ENCODE measurements at regions not wholly inside any gene's neighbourhood (a gene's known extent, or its start where the extent isn't known, plus 50 kb on each side); places are given as distances from the start of the nearest gene placed in this dataset.

DNA sequence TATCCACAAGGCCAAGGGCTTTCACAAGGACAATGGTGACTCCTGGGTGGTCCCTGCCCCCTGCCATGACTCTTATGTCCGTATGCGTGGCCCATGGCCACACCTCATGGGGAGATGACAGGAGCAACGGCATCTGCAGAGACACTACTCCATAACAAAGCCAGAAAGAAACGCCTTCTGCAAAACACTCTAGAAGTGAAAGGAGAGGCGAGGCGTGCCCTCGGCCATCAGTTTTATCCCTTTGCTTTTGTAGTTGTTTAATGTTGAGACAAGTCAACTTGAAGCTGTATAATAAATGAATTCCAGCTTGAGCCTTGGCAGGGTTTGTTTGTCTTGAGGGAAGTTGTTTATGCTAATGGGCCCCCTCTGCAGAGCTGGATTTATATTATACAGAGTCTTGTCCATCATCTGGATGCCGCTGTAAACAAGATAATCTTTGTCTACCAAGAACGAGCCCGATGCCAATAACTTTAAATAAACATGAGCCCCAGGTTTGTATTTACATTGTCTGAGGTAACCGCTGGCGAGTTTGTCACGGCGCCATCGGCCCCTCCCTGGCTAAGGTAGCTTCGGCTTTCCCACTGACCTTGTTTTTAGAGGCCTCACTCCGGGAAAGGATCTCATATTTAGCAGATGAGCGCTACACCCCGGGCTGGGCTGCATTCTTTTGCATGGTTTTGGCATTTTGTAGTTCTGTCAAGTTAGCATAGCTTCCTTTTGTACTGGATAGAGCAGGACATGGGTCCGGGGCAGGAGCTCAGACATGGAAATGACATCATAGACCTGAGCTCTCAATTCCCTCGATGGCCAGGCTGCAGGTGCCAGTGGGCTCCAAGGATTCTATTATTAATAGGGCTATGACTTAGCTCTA, 165.3 kb downstream of the ERCC6L2 start:
- peaks cover 8% of the 10 kb centered on the region for H3K9me3 ChIP-seq (ENCODE audit: low read length)
- H2AFZ ChIP-seq (ENCODE audit: low read depth, low read length), result no peak overlapping the region
- H3K4me3 ChIP-seq (ENCODE audit: low read length), result no peak overlapping the region
- H3K36me3 ChIP-seq (ENCODE audit: insufficient read depth, low read length), result no peaks in the 10 kb centered on the region
- peaks cover 8% of the 10 kb centered on the region for H3K4me1 ChIP-seq (ENCODE audit: insufficient read depth, low read length)
- no peaks in the 10 kb centered on the region for H3K27me3 ChIP-seq (ENCODE audit: insufficient read depth, low read length)

DNA sequence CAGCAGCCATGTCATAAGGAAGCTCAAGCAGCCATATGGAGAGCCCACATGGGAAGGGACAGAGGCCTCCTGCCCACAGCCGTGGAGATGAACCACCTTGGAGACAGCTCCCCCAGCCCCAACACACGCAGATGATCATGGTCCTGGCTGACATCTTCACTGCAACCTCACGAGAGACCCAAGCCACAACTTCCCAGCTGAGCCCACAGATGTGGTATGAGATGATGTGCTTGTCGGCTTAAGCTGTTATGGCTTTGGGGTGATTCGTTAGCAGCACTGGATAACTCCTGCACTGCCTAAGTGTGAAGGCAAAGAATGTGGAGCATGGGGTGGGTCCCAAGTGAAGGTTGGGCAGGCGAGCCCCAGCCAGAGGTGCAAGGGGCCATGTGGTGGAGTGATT, 163.4 kb downstream of the ERCC6L2 start:
- no peak overlapping the region for H2AFZ ChIP-seq (ENCODE audit: low read depth, low read length)
- H3K4me1 ChIP-seq (ENCODE audit: insufficient read depth, low read length), result peaks cover 8% of the 10 kb centered on the region
- peaks cover 19% of the 10 kb centered on the region for H3K9me3 ChIP-seq (ENCODE audit: low read length)
- H3K4me3 ChIP-seq (ENCODE audit: low read length), result no peak overlapping the region
- H3K27me3 ChIP-seq (ENCODE audit: insufficient read depth, low read length), result no peaks in the 10 kb centered on the region
- no peaks in the 10 kb centered on the region for H3K36me3 ChIP-seq (ENCODE audit: insufficient read depth, low read length)

DNA sequence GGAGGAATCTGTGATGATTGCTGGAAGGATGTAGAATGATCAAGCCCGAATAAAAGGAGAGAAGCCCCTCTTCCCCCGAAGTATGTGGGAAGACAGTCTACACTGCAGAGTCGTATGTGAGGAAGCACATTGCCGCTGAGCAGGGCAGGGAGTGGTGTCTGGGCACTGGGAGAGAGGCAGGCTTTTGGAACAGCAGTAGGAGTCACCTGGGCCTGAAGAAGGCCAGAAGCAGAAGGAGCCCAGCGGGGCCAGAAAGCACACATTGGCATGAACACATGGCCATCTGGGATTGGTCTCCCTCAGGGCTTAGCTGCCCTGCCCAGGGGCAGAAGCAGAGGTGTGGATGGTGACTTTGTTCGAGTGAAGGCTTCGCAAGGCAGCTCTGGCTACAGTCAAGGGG, 162.8 kb downstream of the ERCC6L2 start:
- no peaks in the 10 kb centered on the region for H3K27me3 ChIP-seq (ENCODE audit: insufficient read depth, low read length)
- peaks cover 19% of the 10 kb centered on the region for H3K9me3 ChIP-seq (ENCODE audit: low read length)
- no peaks in the 10 kb centered on the region for H3K36me3 ChIP-seq (ENCODE audit: insufficient read depth, low read length)
- H3K4me1 ChIP-seq (ENCODE audit: insufficient read depth, low read length), result peaks cover 8% of the 10 kb centered on the region
- H2AFZ ChIP-seq (ENCODE audit: low read depth, low read length), result no peak overlapping the region
- no peak overlapping the region for H3K4me3 ChIP-seq (ENCODE audit: low read length)

DNA sequence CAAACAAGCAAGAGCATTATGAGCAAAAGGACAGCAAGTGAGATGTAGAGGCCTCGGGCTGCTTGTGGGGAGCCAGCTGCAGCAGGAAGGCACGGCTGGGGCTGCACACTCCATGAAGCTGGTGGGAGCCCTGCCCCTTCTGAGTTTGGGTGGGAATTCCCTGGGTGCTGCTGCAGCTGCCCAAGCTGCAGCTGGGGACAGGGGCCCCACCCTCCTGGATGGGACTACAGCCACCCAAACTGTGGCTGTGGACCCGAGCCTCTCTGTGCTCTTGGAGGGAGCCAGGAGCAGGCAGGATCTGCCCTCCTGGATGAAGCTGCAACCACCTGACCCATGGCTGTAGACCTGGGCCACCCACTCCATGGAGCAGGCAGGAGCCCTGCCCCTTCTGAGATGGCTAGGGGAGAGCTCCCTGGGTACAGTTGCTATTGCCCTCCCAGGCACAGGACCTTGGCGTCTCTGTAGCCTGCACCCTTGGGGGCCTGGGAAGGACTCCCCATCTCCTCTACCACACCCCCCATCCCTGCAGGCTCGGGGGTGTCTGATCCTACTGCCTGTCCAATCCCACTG, 159.1 kb downstream of the ERCC6L2 start:
- H2AFZ ChIP-seq (ENCODE audit: low read depth, low read length), result no peak overlapping the region
- H3K4me1 ChIP-seq (ENCODE audit: insufficient read depth, low read length), result no peaks in the 10 kb centered on the region
- no peaks in the 10 kb centered on the region for H3K27me3 ChIP-seq (ENCODE audit: insufficient read depth, low read length)
- H3K9me3 ChIP-seq (ENCODE audit: low read length), result peaks cover 19% of the 10 kb centered on the region
- no peaks in the 10 kb centered on the region for H3K36me3 ChIP-seq (ENCODE audit: insufficient read depth, low read length)
- H3K4me3 ChIP-seq (ENCODE audit: low read length), result no peak overlapping the region

DNA sequence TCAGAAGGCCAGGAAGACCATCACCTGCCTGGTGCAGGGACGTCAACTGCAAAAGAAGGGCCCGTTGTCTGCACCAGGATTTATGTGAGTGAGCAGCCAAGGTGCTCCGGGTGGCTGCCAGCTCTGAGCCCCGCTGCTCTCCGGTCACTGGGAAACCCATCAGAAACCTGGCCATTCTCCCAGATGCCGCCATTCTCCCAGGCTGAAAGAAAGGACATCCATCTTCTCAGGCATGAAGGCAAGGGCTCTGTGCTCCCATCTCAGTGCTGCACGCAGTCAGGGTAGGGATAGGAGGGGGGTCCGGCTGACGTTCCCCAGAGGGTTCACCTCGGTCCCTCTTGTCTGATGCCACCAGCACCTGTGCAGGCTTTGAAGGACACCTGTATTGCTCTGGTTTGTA, 158.4 kb downstream of the ERCC6L2 start:
- Histone ChIP-seq H3K4me1 (ENCODE audit: insufficient read depth, low read length) (no peaks in the 10 kb centered on the region), H3K9me3 (ENCODE audit: low read length) (peaks cover 16% of the 10 kb centered on the region), H3K36me3 (ENCODE audit: insufficient read depth, low read length) (no peaks in the 10 kb centered on the region), H3K4me3 (ENCODE audit: low read length) (no peak overlapping the region), H2AFZ (ENCODE audit: low read depth, low read length) (no peak overlapping the region), H3K27me3 (ENCODE audit: insufficient read depth, low read length) (no peaks in the 10 kb centered on the region)

DNA sequence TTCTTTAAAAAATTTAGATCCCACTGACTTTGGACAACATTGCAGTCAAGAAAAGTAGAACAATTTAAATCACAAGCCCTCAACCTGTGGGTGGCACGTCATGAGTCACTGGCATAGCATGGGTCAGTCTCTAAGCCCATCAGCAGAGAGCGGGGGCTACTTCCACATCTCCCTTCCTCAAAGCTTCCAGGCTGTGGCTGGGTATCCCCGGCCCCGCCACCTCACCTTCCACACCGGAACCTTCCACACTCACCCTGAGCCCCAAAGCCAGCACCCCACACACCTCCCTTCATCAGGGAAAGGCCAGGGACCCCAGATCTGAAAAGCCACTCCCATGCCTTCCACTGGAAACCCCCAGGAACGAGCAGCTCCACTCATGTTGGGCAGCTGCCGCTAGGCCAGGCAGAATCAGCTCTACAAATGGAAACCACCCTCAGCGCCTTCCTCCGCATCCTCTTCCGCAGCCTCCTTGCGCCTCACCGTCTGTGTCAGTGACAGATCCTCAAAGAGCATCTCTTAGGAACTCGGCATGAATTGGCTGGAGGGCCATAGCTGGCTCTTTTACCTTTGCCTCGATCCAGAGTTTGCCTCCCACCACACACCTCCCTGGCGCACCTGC, 156.5 kb downstream of the ERCC6L2 start:
- no peaks in the 10 kb centered on the region for H3K36me3 ChIP-seq (ENCODE audit: insufficient read depth, low read length)
- peaks cover 12% of the 10 kb centered on the region for H3K9me3 ChIP-seq (ENCODE audit: low read length)
- H3K27me3 ChIP-seq (ENCODE audit: insufficient read depth, low read length), result no peaks in the 10 kb centered on the region
- no peak overlapping the region for H2AFZ ChIP-seq (ENCODE audit: low read depth, low read length)
- no peak overlapping the region for H3K4me3 ChIP-seq (ENCODE audit: low read length)
- H3K4me1 ChIP-seq (ENCODE audit: insufficient read depth, low read length), result no peaks in the 10 kb centered on the region

DNA sequence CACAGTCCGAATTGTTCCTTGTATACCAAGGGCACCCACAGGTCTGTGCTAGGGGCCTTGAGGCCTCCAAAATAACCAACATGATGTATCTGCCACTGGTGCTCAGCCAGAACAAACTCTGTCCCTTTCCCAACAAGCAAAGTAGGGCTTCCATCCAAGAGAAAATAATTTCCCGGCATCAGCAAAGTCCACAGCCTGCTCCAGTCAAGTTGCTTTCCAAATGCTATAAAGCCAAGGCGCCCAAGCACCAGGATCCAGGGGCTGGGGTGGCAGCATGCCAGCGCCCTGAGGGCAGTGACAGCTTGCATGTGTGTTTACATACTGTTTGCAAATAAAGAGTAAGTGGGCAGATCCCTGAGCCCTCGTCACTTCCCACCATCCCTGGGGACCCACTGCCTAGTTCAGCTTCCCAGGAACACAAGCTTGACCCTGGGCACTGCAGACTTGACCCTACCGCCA, 155.9 kb downstream of the ERCC6L2 start:
- H3K27me3 ChIP-seq (ENCODE audit: insufficient read depth, low read length), result no peaks in the 10 kb centered on the region
- no peaks in the 10 kb centered on the region for H3K36me3 ChIP-seq (ENCODE audit: insufficient read depth, low read length)

DNA sequence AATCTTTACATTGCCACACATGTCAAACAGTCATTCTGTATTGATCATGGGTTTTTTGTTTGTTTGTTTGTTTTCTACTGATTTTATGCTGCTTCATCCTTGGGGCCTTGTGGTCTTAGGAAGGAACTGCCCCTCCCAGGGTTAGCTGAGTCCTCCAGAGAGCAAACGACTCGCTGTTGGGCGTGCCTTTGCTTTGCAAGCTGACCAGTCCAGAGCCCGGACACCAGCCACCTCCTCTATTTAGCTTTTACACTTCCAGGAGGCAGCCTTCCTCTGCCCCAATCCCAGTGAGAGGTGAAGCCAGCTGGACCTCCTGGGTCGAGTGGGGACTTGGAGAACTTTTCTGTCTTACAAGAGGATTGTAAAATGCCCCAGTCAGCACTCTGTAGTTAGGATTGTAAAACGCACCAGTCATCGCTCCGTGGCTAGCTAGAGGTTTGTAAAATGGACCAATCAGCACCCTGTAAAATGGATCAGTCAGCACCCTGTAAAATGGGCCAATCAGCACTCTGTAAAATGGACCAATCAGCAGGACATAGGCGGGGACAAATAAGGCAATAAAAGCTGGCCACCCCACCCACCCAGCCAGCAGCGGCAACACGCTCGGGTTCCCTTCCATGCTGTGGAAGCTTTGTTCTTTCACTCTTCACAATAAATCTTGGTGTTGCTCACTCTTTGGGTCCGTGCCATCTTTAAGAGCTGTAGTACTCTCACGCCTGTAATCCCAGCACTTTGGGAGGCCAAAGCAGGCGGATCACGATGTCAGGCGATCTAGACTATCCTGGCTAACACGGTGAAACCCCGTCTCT, 154.4 kb downstream of the ERCC6L2 start:
- no peaks in the 10 kb centered on the region for H3K36me3 ChIP-seq (ENCODE audit: insufficient read depth, low read length)
- peaks cover 3% of the 10 kb centered on the region for H3K9me3 ChIP-seq (ENCODE audit: low read length)
- no peaks in the 10 kb centered on the region for H3K27me3 ChIP-seq (ENCODE audit: insufficient read depth, low read length)
- no peak overlapping the region for H2AFZ ChIP-seq (ENCODE audit: low read depth, low read length)
- H3K4me3 ChIP-seq (ENCODE audit: low read length), result no peak overlapping the region
- no peaks in the 10 kb centered on the region for H3K4me1 ChIP-seq (ENCODE audit: insufficient read depth, low read length)

More for the DNA sequence above, 155.9 kb downstream of the ERCC6L2 start:
- Histone ChIP-seq H2AFZ (ENCODE audit: low read depth, low read length) (no peak overlapping the region), H3K4me3 (ENCODE audit: low read length) (no peak overlapping the region), H3K4me1 (ENCODE audit: insufficient read depth, low read length) (no peaks in the 10 kb centered on the region), H3K9me3 (ENCODE audit: low read length) (peaks cover 12% of the 10 kb centered on the region)

DNA sequence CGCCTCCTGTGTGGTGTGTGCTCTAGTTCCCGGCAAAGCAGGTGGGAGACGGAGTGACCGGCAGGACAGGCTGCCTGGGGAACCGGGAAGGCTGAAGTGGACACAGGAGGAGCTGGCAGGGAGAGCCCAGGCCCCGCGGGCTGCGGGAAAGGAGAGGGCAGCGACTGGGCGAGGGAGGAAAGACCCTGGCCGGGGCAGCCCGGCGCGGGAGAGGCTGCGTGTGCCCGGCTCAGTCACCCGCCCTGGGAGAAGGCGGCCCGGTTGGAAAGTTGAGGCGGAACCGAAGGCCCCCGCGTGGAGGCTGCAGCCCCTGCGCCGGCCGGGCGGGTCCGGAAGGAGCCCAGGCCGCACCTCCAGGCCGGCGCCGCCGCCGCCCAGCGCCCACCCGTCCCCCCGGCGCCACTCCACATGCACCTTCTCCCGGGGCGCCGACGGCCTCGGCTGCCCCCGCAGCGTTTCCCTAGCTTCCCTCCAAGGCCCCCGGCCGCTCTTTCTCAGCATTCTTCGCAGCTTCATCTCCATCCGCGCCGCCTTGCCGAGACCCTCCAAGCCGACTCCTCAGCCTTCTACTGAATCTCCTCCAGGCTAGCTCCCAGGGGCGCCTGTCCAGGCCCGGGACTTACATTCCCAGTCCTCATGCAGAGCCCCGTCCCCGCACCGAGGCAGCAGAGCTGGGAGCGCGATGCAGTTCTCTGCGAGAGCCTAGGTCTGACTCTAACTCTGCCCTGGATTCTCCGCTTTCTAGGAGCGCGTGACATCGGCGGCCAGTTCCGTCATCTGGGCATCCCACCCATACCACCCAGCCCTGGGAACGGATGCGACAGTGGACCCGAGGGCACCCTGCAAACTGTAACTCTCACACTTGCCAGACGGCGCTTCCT, 152.0 kb downstream of the ERCC6L2 start:
- H3K9me3 ChIP-seq (ENCODE audit: low read length), result no peaks in the 10 kb centered on the region
- no peaks in the 10 kb centered on the region for H3K36me3 ChIP-seq (ENCODE audit: insufficient read depth, low read length)
- no peak overlapping the region for H2AFZ ChIP-seq (ENCODE audit: low read depth, low read length)
- no peaks in the 10 kb centered on the region for H3K27me3 ChIP-seq (ENCODE audit: insufficient read depth, low read length)
- peaks cover 14% of the 10 kb centered on the region for H3K4me1 ChIP-seq (ENCODE audit: insufficient read depth, low read length)
- H3K4me3 ChIP-seq (ENCODE audit: low read length), result no peak overlapping the region

DNA sequence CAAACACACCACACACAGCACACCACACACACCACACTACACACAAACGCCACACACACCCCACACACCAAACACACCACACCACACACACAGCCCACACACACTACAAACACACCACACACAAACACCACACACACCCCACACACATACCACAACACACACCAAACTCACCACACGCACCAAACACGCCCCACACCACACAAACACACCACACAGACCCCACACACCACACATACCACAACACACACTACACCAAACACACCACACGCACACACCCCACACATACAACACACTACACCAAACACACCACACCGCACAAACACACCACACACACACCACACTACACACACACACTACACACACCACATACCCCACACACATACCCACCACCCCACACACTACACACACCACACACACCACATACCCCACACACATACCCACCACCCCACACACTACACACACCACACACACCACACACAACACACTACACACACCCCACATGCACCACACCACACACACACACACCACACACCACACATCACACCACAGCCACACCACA, 151.2 kb downstream of the ERCC6L2 start:
- no peak overlapping the region for H2AFZ ChIP-seq (ENCODE audit: low read depth, low read length)
- H3K9me3 ChIP-seq (ENCODE audit: low read length), result no peaks in the 10 kb centered on the region
- peaks cover 19% of the 10 kb centered on the region for H3K4me1 ChIP-seq (ENCODE audit: insufficient read depth, low read length)
- H3K4me3 ChIP-seq (ENCODE audit: low read length), result no peak overlapping the region
- no peaks in the 10 kb centered on the region for H3K36me3 ChIP-seq (ENCODE audit: insufficient read depth, low read length)
- no peaks in the 10 kb centered on the region for H3K27me3 ChIP-seq (ENCODE audit: insufficient read depth, low read length)

DNA sequence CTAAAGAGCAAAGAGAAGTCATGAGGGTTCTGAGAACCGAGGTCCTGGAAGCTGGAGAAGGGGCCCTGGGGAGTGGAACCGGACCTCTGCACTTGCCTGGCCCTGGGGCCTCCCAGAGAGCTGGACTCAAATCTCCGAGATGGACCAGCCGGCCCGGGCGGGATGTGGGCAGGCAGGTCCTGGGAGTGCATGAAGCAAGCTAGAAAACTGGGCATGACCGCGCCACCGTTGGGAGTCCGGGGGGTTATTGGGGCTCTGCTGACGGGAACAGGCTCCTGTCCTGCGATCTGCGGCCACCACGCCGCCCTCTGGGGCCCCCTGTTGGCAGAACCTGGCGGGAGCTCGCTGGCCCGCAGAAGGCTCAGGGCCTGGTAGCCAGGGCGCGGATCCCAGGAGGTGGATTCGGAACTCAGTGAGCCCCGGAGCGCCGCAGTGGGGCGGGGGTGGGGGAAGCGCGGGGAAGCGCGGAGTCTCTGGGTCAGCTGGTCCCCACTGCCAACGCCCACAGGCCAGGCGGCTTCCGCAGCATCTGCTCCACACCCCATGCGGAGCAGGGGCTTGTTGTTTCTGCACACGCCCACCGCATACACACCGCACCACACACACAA, 150.6 kb downstream of the ERCC6L2 start:
- no peak overlapping the region for H3K4me3 ChIP-seq (ENCODE audit: low read length)
- H3K36me3 ChIP-seq (ENCODE audit: insufficient read depth, low read length), result no peaks in the 10 kb centered on the region
- no peak overlapping the region for H2AFZ ChIP-seq (ENCODE audit: low read depth, low read length)
- H3K4me1 ChIP-seq (ENCODE audit: insufficient read depth, low read length), result peaks cover 19% of the 10 kb centered on the region
- no peaks in the 10 kb centered on the region for H3K27me3 ChIP-seq (ENCODE audit: insufficient read depth, low read length)
- H3K9me3 ChIP-seq (ENCODE audit: low read length), result no peaks in the 10 kb centered on the region

DNA sequence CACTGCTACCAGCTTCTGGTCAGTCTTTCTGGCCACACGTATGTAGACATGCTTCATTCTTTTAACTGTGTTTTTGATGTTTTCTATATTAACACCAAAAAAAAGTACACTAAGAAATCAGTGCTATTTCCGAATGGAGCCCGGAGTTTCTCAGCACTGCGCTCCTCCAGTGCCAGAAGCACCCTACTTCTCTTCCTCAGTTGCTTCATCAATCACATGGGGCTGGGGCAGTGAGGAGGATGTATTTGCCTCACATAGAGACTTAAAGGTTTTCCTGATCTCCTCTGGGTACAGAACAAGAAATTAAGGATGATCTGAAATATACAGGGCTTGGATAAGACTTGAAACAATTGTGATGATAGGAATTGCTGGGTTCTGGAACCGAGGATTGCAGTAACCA, 148.0 kb downstream of the ERCC6L2 start:
- H3K4me3 ChIP-seq (ENCODE audit: low read length), result no peak overlapping the region
- no peaks in the 10 kb centered on the region for H3K9me3 ChIP-seq (ENCODE audit: low read length)
- no peaks in the 10 kb centered on the region for H3K27me3 ChIP-seq (ENCODE audit: insufficient read depth, low read length)
- no peak overlapping the region for H2AFZ ChIP-seq (ENCODE audit: low read depth, low read length)
- peaks cover 19% of the 10 kb centered on the region for H3K4me1 ChIP-seq (ENCODE audit: insufficient read depth, low read length)
- no peaks in the 10 kb centered on the region for H3K36me3 ChIP-seq (ENCODE audit: insufficient read depth, low read length)
